T-helper 2 cell treated with Interferon-gamma antibody and Interleukin-4, amounts not matched to agents 5 μg/mL and 100 μg/mL, for 36 hours (primary cell): ENCODE measurements at regions not wholly inside any gene's neighbourhood (a gene's known extent, or its start where the extent isn't known, plus 50 kb on each side); places are given as distances from the start of the nearest gene placed in this dataset.

Experiments used
- DNase-seq: peaks from one replicate; pipeline ENCODE4 v3.0.0; 2021; ENCODE audit warnings: low spot score
- H3K27ac Mint-ChIP-seq: one replicate; pipeline ENCODE4 v1.8.0; 2021; ENCODE audit warnings: mild to moderate bottlenecking, mixed read lengths
- H3K27me3 Mint-ChIP-seq: one replicate; pipeline ENCODE4 v1.8.0; 2021; ENCODE audit warnings: low read depth, mixed read lengths
- H3K36me3 Mint-ChIP-seq: one replicate; pipeline ENCODE4 v1.8.0; 2021; ENCODE audit warnings: low read depth, mixed read lengths
- H3K4me1 Mint-ChIP-seq: one replicate; pipeline ENCODE4 v1.8.0; 2021; ENCODE audit warnings: low read depth, mixed read lengths
- H3K4me3 Mint-ChIP-seq: one replicate; pipeline ENCODE4 v1.8.0; 2022; ENCODE audit warnings: mild to moderate bottlenecking, moderate library complexity, mixed read lengths
- H3K9me3 Mint-ChIP-seq: one replicate; pipeline ENCODE4 v1.8.0; 2021; ENCODE audit warnings: mixed read lengths

GRCh38 chr18:27803957-27804356 lies 373.0 kb downstream of the CDH2 start:
- DNase-seq = no peak
- peaks cover 15% of the 10 kb centered on the region for H3K9me3 Mint-ChIP-seq
- no peaks in the 10 kb centered on the region for H3K36me3 Mint-ChIP-seq

DNA sequence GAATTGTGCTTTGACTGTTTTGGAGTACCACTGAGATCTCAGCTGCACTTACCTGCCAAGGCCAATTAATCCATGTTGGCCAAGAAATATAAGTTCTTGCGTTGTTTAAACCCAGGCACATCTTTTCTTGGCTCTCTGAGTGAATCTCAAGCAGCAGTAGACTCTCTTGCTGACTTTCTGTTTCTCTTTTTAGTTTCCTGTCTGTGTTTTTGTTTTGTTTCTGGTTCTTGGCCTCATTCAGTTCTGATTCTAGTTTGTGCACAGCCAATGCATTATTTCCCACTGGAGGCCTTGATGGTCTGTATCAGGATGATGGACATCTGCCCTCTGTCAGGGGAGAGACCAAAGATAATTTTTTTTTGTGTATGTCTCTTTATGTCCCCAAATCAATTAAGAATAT lies 379.4 kb downstream of the CDH2 start:
- no peaks in the 10 kb centered on the region for H3K27me3 Mint-ChIP-seq
- DNase-seq = no peak
- no peaks in the 10 kb centered on the region for H3K36me3 Mint-ChIP-seq
- H3K27ac Mint-ChIP-seq = no peak overlapping the region
- H3K9me3 Mint-ChIP-seq = no peaks in the 10 kb centered on the region
- H3K4me3 Mint-ChIP-seq = no peak overlapping the region
- no peaks in the 10 kb centered on the region for H3K4me1 Mint-ChIP-seq

More at GRCh38 chr18:27803957-27804356, 373.0 kb downstream of the CDH2 start:
- Mint-ChIP-seq H3K27ac (no peak overlapping the region), H3K27me3 (no peaks in the 10 kb centered on the region), H3K4me3 (no peak overlapping the region), H3K4me1 (no peaks in the 10 kb centered on the region)

GRCh38 chr18:27794181-27794926 lies 382.6 kb downstream of the CDH2 start:
- no peaks in the 10 kb centered on the region for H3K27me3 Mint-ChIP-seq
- no peak for DNase-seq
- no peaks in the 10 kb centered on the region for H3K36me3 Mint-ChIP-seq
- H3K9me3 Mint-ChIP-seq = no peaks in the 10 kb centered on the region
- no peak overlapping the region for H3K27ac Mint-ChIP-seq
- no peak overlapping the region for H3K4me3 Mint-ChIP-seq
- no peaks in the 10 kb centered on the region for H3K4me1 Mint-ChIP-seq

GRCh38 chr18:27793013-27793785 lies 383.7 kb downstream of the CDH2 start:
- peaks cover 1% of the 10 kb centered on the region for H3K9me3 Mint-ChIP-seq
- no peaks in the 10 kb centered on the region for H3K4me1 Mint-ChIP-seq
- no peaks in the 10 kb centered on the region for H3K27me3 Mint-ChIP-seq
- no peak overlapping the region for H3K27ac Mint-ChIP-seq
- H3K36me3 Mint-ChIP-seq = no peaks in the 10 kb centered on the region
- no peak for DNase-seq
- no peak overlapping the region for H3K4me3 Mint-ChIP-seq

DNA sequence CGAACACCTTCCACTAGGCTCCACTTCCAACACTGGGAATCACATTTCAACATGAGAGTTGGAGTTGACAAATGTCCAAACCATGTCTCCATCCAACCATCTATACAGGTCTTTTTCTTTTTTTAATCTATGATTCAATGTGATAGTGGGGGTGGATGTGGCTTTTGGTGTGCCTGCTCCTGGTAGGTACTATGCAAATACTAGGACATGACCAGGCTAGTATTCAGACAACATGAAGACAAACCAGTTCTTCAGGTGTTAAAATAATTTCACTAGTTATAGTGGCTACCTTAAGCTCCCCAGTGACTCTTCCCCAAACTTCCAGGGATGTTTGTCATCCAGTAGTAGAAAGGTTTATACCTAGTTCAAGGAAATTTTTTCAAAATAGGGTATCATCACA lies 387.5 kb downstream of the CDH2 start:
- Mint-ChIP-seq H3K4me1 (no peaks in the 10 kb centered on the region), H3K9me3 (peaks cover 28% of the 10 kb centered on the region), H3K36me3 (no peaks in the 10 kb centered on the region), H3K4me3 (no peak overlapping the region), H3K27me3 (no peaks in the 10 kb centered on the region), H3K27ac (no peak overlapping the region)
- DNase-seq = no peak

GRCh38 chr18:27787547-27787946 lies 389.4 kb downstream of the CDH2 start:
- Mint-ChIP-seq H3K4me1 (no peaks in the 10 kb centered on the region), H3K27me3 (no peaks in the 10 kb centered on the region), H3K4me3 (no peak overlapping the region), H3K9me3 (peaks cover 32% of the 10 kb centered on the region), H3K27ac (no peak overlapping the region), H3K36me3 (no peaks in the 10 kb centered on the region)
- no peak for DNase-seq

DNA sequence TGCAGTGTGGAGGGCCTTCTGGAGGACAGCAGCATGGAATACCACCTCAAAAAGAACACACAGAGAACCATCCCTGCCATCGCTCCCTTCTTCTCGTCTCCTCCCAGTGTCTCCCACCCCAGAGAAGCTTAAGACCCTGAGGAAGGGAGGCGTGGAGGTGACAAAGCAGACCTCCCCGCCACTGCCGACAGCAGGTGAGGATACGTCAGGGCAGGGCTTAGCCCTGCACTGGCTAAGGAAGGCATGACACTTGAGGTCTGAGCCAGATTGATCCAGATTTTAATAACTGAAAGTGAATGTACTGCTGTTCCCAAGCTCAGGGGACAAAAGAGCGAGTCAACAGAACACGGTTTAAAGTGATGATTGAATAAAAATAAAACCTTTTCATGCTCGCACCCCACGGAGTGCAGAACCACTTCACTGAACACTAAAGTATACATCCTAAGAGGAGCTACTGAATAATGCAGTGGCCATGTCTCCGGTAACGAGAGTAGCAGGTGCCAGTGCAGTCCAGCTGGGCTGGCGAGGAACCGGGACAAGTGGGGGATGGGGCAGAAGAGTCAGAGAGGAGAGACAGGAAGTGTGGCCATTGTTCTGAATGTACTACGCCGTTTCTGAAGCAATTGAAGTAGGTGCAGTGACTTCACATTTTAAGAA lies 391.0 kb downstream of the CDH2 start:
- Mint-ChIP-seq H3K27ac (no peak overlapping the region), H3K4me1 (no peaks in the 10 kb centered on the region), H3K36me3 (no peaks in the 10 kb centered on the region), H3K4me3 (no peak overlapping the region), H3K9me3 (peaks cover 32% of the 10 kb centered on the region), H3K27me3 (no peaks in the 10 kb centered on the region)
- no peak for DNase-seq

DNA sequence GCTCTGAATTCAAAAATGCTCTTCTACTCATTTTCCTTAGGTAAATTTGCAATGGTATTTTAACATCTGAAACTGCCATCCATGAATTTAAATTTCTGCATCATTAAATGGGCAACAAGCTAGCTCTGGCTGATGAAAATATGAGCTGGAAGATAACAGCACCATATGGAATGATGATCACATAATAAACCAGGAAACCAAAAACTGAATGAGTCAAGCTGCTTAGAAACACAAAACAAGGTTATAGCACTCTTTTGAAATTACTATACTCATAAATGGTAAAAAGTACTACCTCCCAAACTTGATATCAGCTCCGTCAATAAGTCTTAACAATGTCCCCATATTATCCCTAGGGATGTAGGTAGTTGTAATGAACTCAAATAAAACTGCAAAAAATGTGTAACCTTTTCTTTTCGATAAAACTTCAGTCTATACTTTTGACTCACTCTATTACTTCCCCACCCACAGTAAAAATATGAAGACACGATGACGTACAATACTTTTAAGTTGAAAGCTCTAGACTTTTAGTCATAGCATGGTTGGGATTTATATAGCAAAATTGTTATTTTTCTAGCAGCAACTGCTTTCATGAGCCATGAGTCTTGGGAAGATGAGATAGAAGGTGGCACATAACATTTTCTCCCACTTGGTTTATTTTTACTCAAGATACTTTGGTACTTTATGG lies 396.7 kb downstream of the CDH2 start:
- Mint-ChIP-seq H3K4me3 (no peak overlapping the region), H3K9me3 (peaks cover 8% of the 10 kb centered on the region), H3K36me3 (no peaks in the 10 kb centered on the region), H3K27me3 (no peaks in the 10 kb centered on the region), H3K27ac (no peak overlapping the region), H3K4me1 (no peaks in the 10 kb centered on the region)
- no peak for DNase-seq

GRCh38 chr18:27778925-27779324 lies 398.0 kb downstream of the CDH2 start:
- Mint-ChIP-seq H3K27ac (no peak overlapping the region), H3K4me1 (no peaks in the 10 kb centered on the region), H3K36me3 (no peaks in the 10 kb centered on the region), H3K27me3 (no peaks in the 10 kb centered on the region), H3K4me3 (no peak overlapping the region), H3K9me3 (peaks cover 7% of the 10 kb centered on the region)
- no peak for DNase-seq

DNA sequence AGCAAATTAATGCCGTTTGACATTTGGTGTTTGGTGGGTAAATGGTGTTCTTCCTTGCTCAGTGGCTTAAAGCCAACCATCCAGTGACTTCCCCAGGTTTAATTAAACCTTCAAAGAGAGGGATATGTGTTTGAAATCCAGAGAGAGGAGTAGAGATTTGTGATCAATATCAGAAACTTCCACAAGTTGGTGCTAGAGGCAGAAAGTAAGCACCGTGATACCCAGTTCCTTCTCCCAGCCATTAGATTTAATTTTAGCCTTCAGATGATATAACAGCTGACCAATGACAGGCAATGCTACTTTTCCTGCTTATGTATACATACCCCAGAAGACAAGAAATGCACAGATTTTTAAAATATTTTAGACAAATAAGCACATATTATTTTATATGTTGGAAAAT lies 398.5 kb downstream of the CDH2 start:
- H3K27me3 Mint-ChIP-seq = no peaks in the 10 kb centered on the region
- no peaks in the 10 kb centered on the region for H3K36me3 Mint-ChIP-seq
- H3K4me1 Mint-ChIP-seq = no peaks in the 10 kb centered on the region
- no peak for DNase-seq
- no peak overlapping the region for H3K4me3 Mint-ChIP-seq
- no peak overlapping the region for H3K27ac Mint-ChIP-seq
- peaks cover 6% of the 10 kb centered on the region for H3K9me3 Mint-ChIP-seq

DNA sequence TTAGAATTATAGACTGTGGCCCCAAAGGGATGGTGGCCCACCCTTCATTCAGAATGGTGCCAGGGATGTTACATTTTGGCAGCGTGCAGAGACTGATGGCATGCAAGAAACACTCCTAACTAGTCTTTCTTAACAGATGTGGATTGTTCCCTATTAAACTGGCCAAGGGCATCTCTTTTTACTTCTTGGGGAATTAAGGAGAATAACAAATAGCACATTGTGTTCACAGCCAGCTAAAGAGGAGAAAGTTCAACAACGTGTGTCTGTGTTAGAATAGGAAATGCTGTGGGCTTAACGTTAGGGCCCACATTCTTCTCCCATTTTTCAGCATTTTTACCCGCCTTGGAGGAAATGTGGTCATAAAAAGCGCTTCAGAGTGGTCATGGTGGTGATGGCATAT lies 404.8 kb downstream of the CDH2 start:
- no peak for DNase-seq
- Mint-ChIP-seq H3K27me3 (no peaks in the 10 kb centered on the region), H3K4me3 (no peak overlapping the region), H3K9me3 (peaks cover 4% of the 10 kb centered on the region), H3K27ac (no peak overlapping the region), H3K4me1 (no peaks in the 10 kb centered on the region), H3K36me3 (no peaks in the 10 kb centered on the region)

- H3K9me3 Mint-ChIP-seq = peaks cover 4% of the 10 kb centered on the region
- H3K4me1 Mint-ChIP-seq = no peaks in the 10 kb centered on the region
- no peak overlapping the region for H3K27ac Mint-ChIP-seq
- no peaks in the 10 kb centered on the region for H3K36me3 Mint-ChIP-seq
- no peaks in the 10 kb centered on the region for H3K27me3 Mint-ChIP-seq
- no peak for DNase-seq
- no peak overlapping the region for H3K4me3 Mint-ChIP-seq
Observed at GRCh38 chr18:27771571-27771970, 405.4 kb downstream of the CDH2 start.

- H3K4me3 Mint-ChIP-seq = no peak overlapping the region
- H3K9me3 Mint-ChIP-seq = peaks cover 5% of the 10 kb centered on the region
- H3K4me1 Mint-ChIP-seq = no peaks in the 10 kb centered on the region
- no peak overlapping the region for H3K27ac Mint-ChIP-seq
- H3K36me3 Mint-ChIP-seq = no peaks in the 10 kb centered on the region
- no peaks in the 10 kb centered on the region for H3K27me3 Mint-ChIP-seq
- DNase-seq = no peak
Observed at GRCh38 chr18:27769152-27769551, 407.8 kb downstream of the CDH2 start.

DNA sequence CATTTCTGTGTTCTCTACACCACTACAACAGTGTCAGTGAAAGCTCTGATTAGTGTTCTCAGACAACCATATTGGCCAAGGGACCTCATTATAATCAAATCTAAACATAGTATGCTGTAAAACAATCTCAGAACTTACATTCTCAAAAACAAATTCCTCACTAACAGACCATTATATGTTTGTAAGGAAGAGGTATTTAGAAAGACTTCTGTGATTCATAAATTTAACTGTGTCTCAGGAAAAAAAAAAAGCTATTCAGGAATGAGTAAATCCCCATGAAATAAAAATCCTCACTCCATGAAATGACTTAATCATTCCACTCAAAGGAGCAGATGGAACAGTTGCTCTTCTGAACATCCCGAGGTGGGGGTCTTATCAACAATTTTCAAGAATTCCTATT lies 413.0 kb downstream of the CDH2 start:
- H3K36me3 Mint-ChIP-seq = no peaks in the 10 kb centered on the region
- H3K27me3 Mint-ChIP-seq = no peaks in the 10 kb centered on the region
- no peak overlapping the region for H3K4me3 Mint-ChIP-seq
- peaks cover 10% of the 10 kb centered on the region for H3K9me3 Mint-ChIP-seq
- no peaks in the 10 kb centered on the region for H3K4me1 Mint-ChIP-seq
- no peak overlapping the region for H3K27ac Mint-ChIP-seq
- no peak for DNase-seq
